Vagina (tissue), 2 donors: ENCODE measurements at regions not wholly inside any gene's neighbourhood (a gene's known extent, or its start where the extent isn't known, plus 50 kb on each side); places are given as distances from the start of the nearest gene placed in this dataset.

Experiments
- DNase-seq, 2 donors: peaks; one replicate each; pipeline ENCODE4 v3.0.0-alpha.2; 2017; ENCODE audit errors: extremely low spot score in 2 of 2
- H3K27ac ChIP-seq: fragments of 200-600 bp; sonication (generic); one replicate; pipeline ENCODE4 v1.5.1; 2019
- H3K27me3 ChIP-seq: fragments of 200-600 bp; sonication (generic); one replicate; pipeline ENCODE4 v1.5.1; 2019
- H3K36me3 ChIP-seq, 2 donors: fragments of 200-600 bp; sonication (generic); one replicate each; pipeline ENCODE4 v1.5.1; 2017 to 2019
- H3K4me1 ChIP-seq: fragments of 200-600 bp; sonication (generic); one replicate; pipeline ENCODE4 v1.5.1; 2019
- H3K4me3 ChIP-seq, 2 donors: fragments of 200-600 bp; sonication (generic); 1 replicate in 1 of 2; 2 replicates in 1 of 2; pipeline ENCODE4 v1.5.1; 2016 to 2019
- H3K9me3 ChIP-seq: fragments of 200-600 bp; sonication (generic); one replicate; pipeline ENCODE4 v1.5.1; 2019
- POLR2A ChIP-seq, 2 donors: fragments of 450-650 bp; IDR thresholded peaks; one replicate each; pipeline ENCODE4 v1.6.1; 2017; ENCODE audit warnings: antibody characterized with exemption in 2 of 2, mild to moderate bottlenecking in 2 of 2, moderate library complexity in 2 of 2
- POLR2AphosphoS5 ChIP-seq, 2 donors: sonication (generic); formaldehyde crosslinking; IDR thresholded peaks; one replicate each; pipeline ENCODE4 v1.9.0; 2017; ENCODE audit warnings: antibody characterized with exemption in 2 of 2, mild to moderate bottlenecking in 2 of 2, low read depth in 1 of 2; ENCODE audit not compliant: insufficient read depth in 1 of 2
- intact Hi-C: fragments of 100-400 bp; cut with DNase I; formaldehyde crosslinking; loops from one replicate; pipeline ENCODE4 v1.15.1; 2023
- TF ChIP-seq, protein P1 (sequence below), 3 experiments: fragments of 450-650 bp in 2 of 3; fragments of 200-600 bp in 1 of 3; sonication (generic) in 1 of 3; IDR thresholded peaks; one replicate each; pipeline ENCODE4 v1.5.1; 2017 to 2019; ENCODE audit warnings: antibody characterized with exemption in 3 of 3, mild to moderate bottlenecking in 2 of 3, moderate library complexity in 2 of 3

DNA sequence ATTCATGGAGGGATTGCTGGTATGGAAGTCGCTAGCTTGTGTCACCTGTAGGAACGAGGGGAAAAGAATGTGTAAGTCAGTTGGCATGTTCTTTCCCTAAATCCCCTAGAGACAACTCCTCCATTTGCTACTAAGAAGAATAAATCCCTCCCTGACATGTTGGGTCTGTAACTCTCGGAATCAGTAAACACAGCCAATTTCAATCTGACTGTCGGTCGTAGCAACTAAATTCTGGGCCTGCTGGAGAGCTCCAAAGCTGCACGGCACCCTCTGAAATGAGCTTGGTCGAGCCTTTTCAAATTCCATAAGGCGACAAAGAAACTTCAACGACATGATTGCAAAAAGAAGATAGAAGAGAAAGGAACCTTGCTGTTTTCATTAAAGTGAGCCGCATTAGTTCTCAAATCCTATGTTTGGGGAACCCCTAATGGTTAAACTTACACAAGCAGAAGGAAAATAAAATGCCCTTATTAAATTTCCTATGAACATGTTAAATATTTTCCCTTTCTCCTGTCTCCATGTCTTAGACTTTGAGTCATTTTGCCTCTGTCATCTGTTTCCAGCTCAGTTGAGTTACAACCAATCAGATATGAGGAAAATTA is 735.8 kb upstream of the WWC1 start:
- no peaks in the 10 kb centered on the region for H3K36me3 ChIP-seq
- H3K4me3 ChIP-seq: no peak overlapping the region
- intact Hi-C loops: no loop called here
- H3K27ac ChIP-seq: no peak overlapping the region
- no peaks in the 10 kb centered on the region for H3K27me3 ChIP-seq
- TF ChIP-seq POLR2AphosphoS5 (IDR thresholded peaks at IDR 0.05; ENCODE audit: insufficient read depth in 1 of 2, low read depth in 1 of 2): no peak
- TF ChIP-seq, protein P1, sequence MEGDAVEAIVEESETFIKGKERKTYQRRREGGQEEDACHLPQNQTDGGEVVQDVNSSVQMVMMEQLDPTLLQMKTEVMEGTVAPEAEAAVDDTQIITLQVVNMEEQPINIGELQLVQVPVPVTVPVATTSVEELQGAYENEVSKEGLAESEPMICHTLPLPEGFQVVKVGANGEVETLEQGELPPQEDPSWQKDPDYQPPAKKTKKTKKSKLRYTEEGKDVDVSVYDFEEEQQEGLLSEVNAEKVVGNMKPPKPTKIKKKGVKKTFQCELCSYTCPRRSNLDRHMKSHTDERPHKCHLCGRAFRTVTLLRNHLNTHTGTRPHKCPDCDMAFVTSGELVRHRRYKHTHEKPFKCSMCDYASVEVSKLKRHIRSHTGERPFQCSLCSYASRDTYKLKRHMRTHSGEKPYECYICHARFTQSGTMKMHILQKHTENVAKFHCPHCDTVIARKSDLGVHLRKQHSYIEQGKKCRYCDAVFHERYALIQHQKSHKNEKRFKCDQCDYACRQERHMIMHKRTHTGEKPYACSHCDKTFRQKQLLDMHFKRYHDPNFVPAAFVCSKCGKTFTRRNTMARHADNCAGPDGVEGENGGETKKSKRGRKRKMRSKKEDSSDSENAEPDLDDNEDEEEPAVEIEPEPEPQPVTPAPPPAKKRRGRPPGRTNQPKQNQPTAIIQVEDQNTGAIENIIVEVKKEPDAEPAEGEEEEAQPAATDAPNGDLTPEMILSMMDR (IDR thresholded peaks at IDR 0.05): no peak
- TF ChIP-seq POLR2A (IDR thresholded peaks at IDR 0.05): no peak
- H3K4me1 ChIP-seq: no peaks in the 10 kb centered on the region
- H3K9me3 ChIP-seq: no peaks in the 10 kb centered on the region
- DNase-seq: no peak

- intact Hi-C loops: no loop called here
- DNase-seq: no peak
- no peaks in the 10 kb centered on the region for H3K9me3 ChIP-seq
- H3K27ac ChIP-seq: no peak overlapping the region
- H3K4me1 ChIP-seq: no peaks in the 10 kb centered on the region
- no peaks in the 10 kb centered on the region for H3K27me3 ChIP-seq
- no peak overlapping the region for H3K4me3 ChIP-seq
- TF ChIP-seq, protein P1 (IDR thresholded peaks at IDR 0.05): no peak
- TF ChIP-seq POLR2AphosphoS5 (IDR thresholded peaks at IDR 0.05; ENCODE audit: insufficient read depth in 1 of 2, low read depth in 1 of 2): no peak
- no peak for TF ChIP-seq POLR2A (IDR thresholded peaks at IDR 0.05)
- no peaks in the 10 kb centered on the region for H3K36me3 ChIP-seq
Observed at GRCh38 chr5:167557359-167557758, 734.1 kb upstream of the WWC1 start.

DNA sequence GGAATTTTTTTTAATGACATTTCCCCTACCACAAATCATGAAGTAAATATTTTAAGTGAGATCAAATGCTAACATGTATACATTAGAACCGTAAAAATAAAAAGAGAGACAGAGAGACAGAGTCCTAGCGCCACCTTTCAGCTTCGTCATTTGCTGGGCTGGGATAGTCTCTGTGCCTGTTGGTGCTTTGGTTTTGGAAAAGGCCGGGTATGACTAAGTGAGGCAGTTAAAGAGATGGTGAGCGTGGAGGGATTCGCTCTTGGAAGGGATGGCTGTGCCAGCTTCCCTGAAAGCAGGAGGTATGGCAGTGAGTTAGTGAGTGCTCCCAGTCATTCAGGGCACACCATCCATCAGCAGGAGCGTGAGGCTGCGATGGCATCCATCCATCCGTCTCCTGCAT is 729.6 kb upstream of the WWC1 start:
- intact Hi-C loops: no loop called here

DNA sequence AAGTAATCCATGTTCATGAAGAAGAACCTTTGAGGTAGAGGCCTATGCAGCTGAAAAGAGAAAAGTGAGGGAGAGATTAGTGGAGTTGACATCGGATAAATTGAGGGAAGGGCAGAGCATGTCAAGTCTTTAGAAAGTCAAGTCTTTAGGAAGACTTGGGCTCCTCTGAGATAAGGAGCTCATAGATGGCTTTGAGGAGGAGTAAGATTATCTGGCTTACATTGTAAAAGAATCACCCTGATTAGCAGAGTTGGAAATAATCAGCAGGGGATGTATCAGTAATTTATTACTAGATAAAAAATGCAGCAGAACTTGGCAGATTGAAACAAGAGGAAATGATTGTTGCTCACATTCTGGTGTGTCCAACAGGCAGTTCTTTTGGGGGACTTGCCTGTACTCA is 727.2 kb upstream of the WWC1 start:
- Histone ChIP-seq H3K27ac (no peak overlapping the region), H3K9me3 (no peaks in the 10 kb centered on the region), H3K4me3 (no peak overlapping the region), H3K4me1 (no peaks in the 10 kb centered on the region), H3K36me3 (no peaks in the 10 kb centered on the region), H3K27me3 (no peaks in the 10 kb centered on the region)
- no peak for DNase-seq
- TF ChIP-seq POLR2A (IDR thresholded peaks at IDR 0.05) (no peak), POLR2AphosphoS5 (IDR thresholded peaks at IDR 0.05; ENCODE audit: insufficient read depth in 1 of 2, low read depth in 1 of 2) (no peak)
- TF ChIP-seq, protein P1 (IDR thresholded peaks at IDR 0.05): no peak
- intact Hi-C loops: no loop called here

More for the DNA sequence above, 729.6 kb upstream of the WWC1 start:
- Histone ChIP-seq H3K4me3 (no peak overlapping the region), H3K9me3 (no peaks in the 10 kb centered on the region), H3K4me1 (no peaks in the 10 kb centered on the region), H3K36me3 (no peaks in the 10 kb centered on the region), H3K27ac (no peak overlapping the region), H3K27me3 (no peaks in the 10 kb centered on the region)
- TF ChIP-seq, protein P1 (IDR thresholded peaks at IDR 0.05): no peak
- no peak for TF ChIP-seq POLR2A (IDR thresholded peaks at IDR 0.05)
- no peak for TF ChIP-seq POLR2AphosphoS5 (IDR thresholded peaks at IDR 0.05; ENCODE audit: insufficient read depth in 1 of 2, low read depth in 1 of 2)
- no peak for DNase-seq

- Histone ChIP-seq H3K4me1 (no peaks in the 10 kb centered on the region), H3K4me3 (no peak overlapping the region), H3K27ac (no peak overlapping the region), H3K9me3 (no peaks in the 10 kb centered on the region), H3K27me3 (no peaks in the 10 kb centered on the region), H3K36me3 (no peaks in the 10 kb centered on the region)
- TF ChIP-seq, protein P1 (IDR thresholded peaks at IDR 0.05): no peak
- TF ChIP-seq POLR2AphosphoS5 (IDR thresholded peaks at IDR 0.05; ENCODE audit: insufficient read depth in 1 of 2, low read depth in 1 of 2) (no peak), POLR2A (IDR thresholded peaks at IDR 0.05) (no peak)
- intact Hi-C loops: no loop called here
- DNase-seq: no peak
Observed at GRCh38 chr5:167565189-167565954, 726.1 kb upstream of the WWC1 start.
